IMR-90 (cell line): ENCODE measurements at regions not wholly inside any gene's neighbourhood (a gene's known extent, or its start where the extent isn't known, plus 50 kb on each side); places are given as distances from the start of the nearest gene placed in this dataset.

Experiments used
- ATAC-seq: fragments of 200-7000 bp; cut with Tn5 transposase; 2 replicates; pipeline ENCODE4 v1.9.1; 2020; ENCODE audit warnings: low read depth, mild to moderate bottlenecking, moderate library complexity
- BruUV-seq: library from RNA; stranded (reverse); fragments of 400-500 nt; replicated peaks from 2 replicates; lab custom pipeline; 2021; lab: Mats Ljungman, UMichigan
- CTCF ChIA-PET: fragments of 300-600 bp; formaldehyde crosslinking; extraction: SDS; loops from one replicate; lab custom pipeline; 2021; ENCODE audit warnings: antibody characterized with exemption; lab: Yijun Ruan, JAX
- POLR2A ChIA-PET: fragments of 300-600 bp; sonication (Branson Sonifier 250); formaldehyde crosslinking; loops from one replicate; lab custom pipeline; 2022; ENCODE audit warnings: antibody characterized with exemption; ENCODE audit not compliant: unreplicated experiment; lab: Charles Lee
- DNase-seq: peaks from one replicate; pipeline ENCODE4 v3.0.0; 2013
- H2AFZ ChIP-seq: replicated peaks from 2 replicates; pipeline ENCODE3; 2013; ENCODE audit warnings: low read length, mild to moderate bottlenecking; ENCODE audit not compliant: poor library complexity
- H2AK5ac ChIP-seq: 2 replicates; pipeline ENCODE4 v1.6.1; 2013; ENCODE audit warnings: low read depth, low read length, inconsistent platforms
- H2AK9ac ChIP-seq: replicated peaks from 2 replicates; pipeline ENCODE3; 2013; ENCODE audit warnings: mild to moderate bottlenecking, low read depth, low read length, moderate library complexity; ENCODE audit not compliant: poor library complexity
- H2BK120ac ChIP-seq: 2 replicates; pipeline ENCODE4 v1.6.1; 2013; ENCODE audit warnings: low read depth, low read length, inconsistent platforms
- H2BK15ac ChIP-seq: 3 replicates; pipeline ENCODE4 v1.6.1; 2013; ENCODE audit warnings: low read depth, low read length, inconsistent platforms
- H2BK20ac ChIP-seq: 2 replicates; pipeline ENCODE4 v1.6.1; 2013; ENCODE audit warnings: low read depth, mild to moderate bottlenecking, inconsistent platforms, low read length, moderate library complexity
- H2BK5ac ChIP-seq: 2 replicates; pipeline ENCODE4 v1.6.1; 2013; ENCODE audit warnings: mild to moderate bottlenecking, low read depth, low read length, inconsistent platforms; ENCODE audit not compliant: poor library complexity, severe bottlenecking
- H3K14ac ChIP-seq: replicated peaks from 2 replicates; pipeline ENCODE4 v1.6.1; 2013; ENCODE audit warnings: low read depth, low read length, inconsistent platforms
- H3K18ac ChIP-seq: 2 replicates; pipeline ENCODE4 v1.6.1; 2013; ENCODE audit warnings: low read depth, low read length, control low read depth
- H3K23ac ChIP-seq: 2 replicates; pipeline ENCODE4 v1.6.1; 2013; ENCODE audit warnings: low read depth, low read length, inconsistent platforms
- H3K27ac ChIP-seq: 2 replicates; pipeline ENCODE4 v1.5.1; 2013; ENCODE audit warnings: mild to moderate bottlenecking, control low read depth, low read length; ENCODE audit not compliant: insufficient read depth
- H3K27me3 ChIP-seq: 2 replicates; pipeline ENCODE4 v1.6.1; 2013; ENCODE audit warnings: low read length; ENCODE audit not compliant: control insufficient read depth, insufficient read depth
- H3K36me3 ChIP-seq: 2 replicates; pipeline ENCODE4 v1.6.1; 2013; ENCODE audit warnings: low read length, mixed read lengths; ENCODE audit not compliant: control insufficient read depth, insufficient read depth
- H3K4ac ChIP-seq: 2 replicates; pipeline ENCODE4 v1.6.1; 2013; ENCODE audit warnings: low read depth, low read length, inconsistent platforms
- H3K4me1 ChIP-seq: 2 replicates; pipeline ENCODE4 v1.6.1; 2013; ENCODE audit warnings: low read length, mixed read lengths; ENCODE audit not compliant: control insufficient read depth, insufficient read depth
- H3K4me2 ChIP-seq: 2 replicates; pipeline ENCODE4 v1.6.1; 2013; ENCODE audit warnings: low read depth, mild to moderate bottlenecking, control low read depth, low read length, moderate library complexity
- H3K4me3 ChIP-seq: 2 replicates; pipeline ENCODE4 v1.5.1; 2013; ENCODE audit warnings: low read depth, mild to moderate bottlenecking, control low read depth, low read length, moderate library complexity; ENCODE audit not compliant: insufficient read depth
- H3K56ac ChIP-seq: 2 replicates; pipeline ENCODE4 v1.6.1; 2013; ENCODE audit warnings: low read length, inconsistent platforms; ENCODE audit not compliant: insufficient read depth; ENCODE audit errors: extremely low read depth
- H3K79me1 ChIP-seq, 2 experiments: 2 replicates each; pipeline ENCODE4 v1.6.1; 2013; ENCODE audit warnings: low read length in 2 of 2, inconsistent platforms in 1 of 2, low read depth in 1 of 2
- H3K9ac ChIP-seq: 2 replicates; pipeline ENCODE4 v1.6.1; 2013; ENCODE audit warnings: low read depth, low read length, control low read depth
- H3K9me1 ChIP-seq: 2 replicates; pipeline ENCODE4 v1.6.1; 2013; ENCODE audit warnings: low read length, inconsistent platforms; ENCODE audit not compliant: insufficient read depth
- H3K9me3 ChIP-seq: 2 replicates; pipeline ENCODE4 v1.6.1; 2013; ENCODE audit warnings: low read length; ENCODE audit not compliant: control insufficient read depth, insufficient read depth
- H4K20me1 ChIP-seq: 2 replicates; pipeline ENCODE4 v1.6.1; 2013; ENCODE audit warnings: low read length, inconsistent platforms; ENCODE audit not compliant: insufficient read depth
- H4K5ac ChIP-seq: 2 replicates; pipeline ENCODE4 v1.6.1; 2013; ENCODE audit warnings: mild to moderate bottlenecking, low read depth, low read length, control low read depth
- H4K8ac ChIP-seq, 2 experiments: 2 replicates each; pipeline ENCODE4 v1.6.1; 2013; ENCODE audit warnings: low read depth in 2 of 2, low read length in 2 of 2, control low read depth in 1 of 2, inconsistent platforms in 1 of 2
- H4K91ac ChIP-seq: 2 replicates; pipeline ENCODE4 v1.6.1; 2013; ENCODE audit warnings: low read depth, low read length, inconsistent platforms; ENCODE audit not compliant: insufficient read depth
- BHLHE40 ChIP-seq: fragments of 150-350 bp; IDR thresholded peaks from 2 replicates; pipeline ENCODE4 v1.6.1; 2016; ENCODE audit warnings: mild to moderate bottlenecking, low read depth, low read length
- CEBPB ChIP-seq: IDR thresholded peaks from 2 replicates; pipeline ENCODE4 v1.6.1; 2012; ENCODE audit warnings: low read depth, low read length, improper control_type of control experiment
- CHD1 ChIP-seq: IDR thresholded peaks from 2 replicates; pipeline ENCODE4 v1.6.1; 2012; ENCODE audit warnings: low read depth, low read length, improper control_type of control experiment
- CTCF ChIP-seq: conservative IDR thresholded peaks from 2 replicates; pipeline ENCODE4 v1.5.1; 2012; ENCODE audit warnings: mild to moderate bottlenecking, low read depth, low read length, improper control_type of control experiment
- FOS ChIP-seq: fragments of 150-350 bp; IDR thresholded peaks from 2 replicates; pipeline ENCODE4 v1.6.1; 2016; ENCODE audit warnings: low read depth, low read length
- MAFK ChIP-seq: IDR thresholded peaks from 2 replicates; pipeline ENCODE4 v1.6.1; 2012; ENCODE audit warnings: low read depth, low read length, improper control_type of control experiment
- MAZ ChIP-seq: IDR thresholded peaks from 2 replicates; pipeline ENCODE4 v1.6.1; 2012; ENCODE audit warnings: low read depth, mild to moderate bottlenecking, low read length, improper control_type of control experiment, moderate library complexity, borderline replicate concordance
- MXI1 ChIP-seq: IDR thresholded peaks from 2 replicates; pipeline ENCODE4 v1.6.1; 2012; ENCODE audit warnings: low read depth, mild to moderate bottlenecking, low read length, moderate library complexity, borderline replicate concordance
- NFE2L2 ChIP-seq: fragments of 150-350 bp; IDR thresholded peaks from 2 replicates; pipeline ENCODE4 v1.6.1; 2016; ENCODE audit warnings: low read depth, mild to moderate bottlenecking, low read length
- POLR2A ChIP-seq: IDR thresholded peaks from 2 replicates; pipeline ENCODE4 v1.6.1; 2012; ENCODE audit warnings: mild to moderate bottlenecking, low read depth, low read length
- RAD21 ChIP-seq: IDR thresholded peaks from 2 replicates; pipeline ENCODE4 v1.6.1; 2012; ENCODE audit warnings: low read length, improper control_type of control experiment
- RCOR1 ChIP-seq: IDR thresholded peaks from 2 replicates; pipeline ENCODE4 v1.6.1; 2012; ENCODE audit warnings: mild to moderate bottlenecking, low read length, improper control_type of control experiment; ENCODE audit not compliant: insufficient replicate concordance
- RFX5 ChIP-seq: IDR thresholded peaks from 2 replicates; pipeline ENCODE4 v1.8.0; 2012; ENCODE audit warnings: low read depth, mild to moderate bottlenecking, low read length, moderate library complexity
- SMC3 ChIP-seq: fragments of 150-350 bp; IDR thresholded peaks from 2 replicates; pipeline ENCODE4 v1.6.1; 2016; ENCODE audit warnings: low read depth, mild to moderate bottlenecking, antibody characterized with exemption, low read length, moderate library complexity
- WGBS, 2 experiments: methylation state at CpG; one replicate each; pipeline versions ENCODE4 v1.1.5 to v1.1.7; 2013; ENCODE audit warnings: missing lambda C conversion rate in 2 of 2; ENCODE audit not compliant: insufficient read length in 1 of 2; ENCODE audit errors: extremely low coverage in 2 of 2; 5-methylcytosine and 5-hydroxymethylcytosine counted together
- dilution Hi-C: fragments of 300-500 bp; cut with HindIII; formaldehyde crosslinking; loops from one replicate; pipeline ENCODE4 v1.14.3; 2018; ENCODE audit warnings: low sequenced_read_pairs; ENCODE audit not compliant: unreplicated experiment
- in situ Hi-C: fragments of 300-500 bp; cut with MboI; formaldehyde crosslinking; loops from 3 replicates; pipeline ENCODE4 v1.14.3; 2019; ENCODE audit warnings: low sequenced_read_pairs, inconsistent platforms, mixed read lengths
- intact Hi-C: fragments of 100-400 bp; cut with micrococcal nuclease; formaldehyde crosslinking; loops from 2 replicates; pipeline ENCODE4 v1.10.0; 2022
- TF ChIP-seq, protein P1 (sequence below): fragments of 150-350 bp; IDR thresholded peaks from 2 replicates; pipeline ENCODE4 v1.6.1; 2016; ENCODE audit warnings: low read depth, mild to moderate bottlenecking, low read length, moderate library complexity, borderline replicate concordance
- TF ChIP-seq, protein P2 (sequence below): fragments of 150-350 bp; IDR thresholded peaks from 2 replicates; pipeline ENCODE4 v1.6.1; 2017; ENCODE audit warnings: mild to moderate bottlenecking, antibody characterized with exemption, low read length, low read depth

- no TSS peak for BruUV-seq
- H2BK15ac ChIP-seq: no peak overlapping the region
- no peak overlapping the region for H2BK20ac ChIP-seq
- no peak overlapping the region for H3K27ac ChIP-seq
- no peak overlapping the region for H3K4me2 ChIP-seq
- no peaks in the 10 kb centered on the region for H4K20me1 ChIP-seq
- intact Hi-C loops (no loop called here), dilution Hi-C loops (no loop called here), in situ Hi-C loops (no loop called here)
- H3K4me3 ChIP-seq: no peak overlapping the region
- CTCF ChIA-PET: no interaction called here
- no peak overlapping the region for H3K14ac ChIP-seq
- H4K8ac ChIP-seq: no peak overlapping the region
- no peak overlapping the region for H2BK5ac ChIP-seq
- H3K4me1 ChIP-seq: no peaks in the 10 kb centered on the region
- no peak overlapping the region for H2AK9ac ChIP-seq
- WGBS, 2 experiments: no CpG with 5 or more reads among the region's 5 CpGs
- no peak overlapping the region for H3K56ac ChIP-seq
- DNase-seq (no peak), ATAC-seq (no peak)
- no peak overlapping the region for H3K9ac ChIP-seq
- H3K27me3 ChIP-seq: peaks cover 39% of the 10 kb centered on the region
- no peaks in the 10 kb centered on the region for H3K36me3 ChIP-seq
- H4K91ac ChIP-seq: no peak overlapping the region
- no peak overlapping the region for H4K5ac ChIP-seq
- H3K9me3 ChIP-seq: no peaks in the 10 kb centered on the region; the same call in 1 of the 2 replicates
- TF ChIP-seq CEBPB (no peak), SMC3 (no peak), BHLHE40 (no peak), CHD1 (no peak), CTCF (no peak), FOS (no peak), MAFK (no peak), RCOR1 (no peak), MXI1 (no peak), MAZ (no peak), NFE2L2 (no peak), POLR2A (no peak), RAD21 (no peak), RFX5 (no peak)
- TF ChIP-seq, protein P1, sequence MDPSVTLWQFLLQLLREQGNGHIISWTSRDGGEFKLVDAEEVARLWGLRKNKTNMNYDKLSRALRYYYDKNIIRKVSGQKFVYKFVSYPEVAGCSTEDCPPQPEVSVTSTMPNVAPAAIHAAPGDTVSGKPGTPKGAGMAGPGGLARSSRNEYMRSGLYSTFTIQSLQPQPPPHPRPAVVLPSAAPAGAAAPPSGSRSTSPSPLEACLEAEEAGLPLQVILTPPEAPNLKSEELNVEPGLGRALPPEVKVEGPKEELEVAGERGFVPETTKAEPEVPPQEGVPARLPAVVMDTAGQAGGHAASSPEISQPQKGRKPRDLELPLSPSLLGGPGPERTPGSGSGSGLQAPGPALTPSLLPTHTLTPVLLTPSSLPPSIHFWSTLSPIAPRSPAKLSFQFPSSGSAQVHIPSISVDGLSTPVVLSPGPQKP: no peak
- TF ChIP-seq, protein P2, sequence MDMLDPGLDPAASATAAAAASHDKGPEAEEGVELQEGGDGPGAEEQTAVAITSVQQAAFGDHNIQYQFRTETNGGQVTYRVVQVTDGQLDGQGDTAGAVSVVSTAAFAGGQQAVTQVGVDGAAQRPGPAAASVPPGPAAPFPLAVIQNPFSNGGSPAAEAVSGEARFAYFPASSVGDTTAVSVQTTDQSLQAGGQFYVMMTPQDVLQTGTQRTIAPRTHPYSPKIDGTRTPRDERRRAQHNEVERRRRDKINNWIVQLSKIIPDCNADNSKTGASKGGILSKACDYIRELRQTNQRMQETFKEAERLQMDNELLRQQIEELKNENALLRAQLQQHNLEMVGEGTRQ: no peak
- H3K4ac ChIP-seq: no peak overlapping the region
- H3K23ac ChIP-seq: no peak overlapping the region
- no peak overlapping the region for H2AK5ac ChIP-seq
- H3K79me1 ChIP-seq: no peaks in the 10 kb centered on the region
- H3K18ac ChIP-seq: no peak overlapping the region
- POLR2A ChIA-PET: no interaction called here
- H2BK120ac ChIP-seq: no peak overlapping the region
- H3K9me1 ChIP-seq: no peaks in the 10 kb centered on the region
- no peak overlapping the region for H2AFZ ChIP-seq
Measured at GRCh38 chr15:31248951-31249350, 77.7 kb upstream of the KLF13 start.
